Neural crest cell (in vitro differentiated cells): ENCODE measurements at regions not wholly inside any gene's neighbourhood (a gene's known extent, or its start where the extent isn't known, plus 50 kb on each side); places are given as distances from the start of the nearest gene placed in this dataset.

ENCODE experiments used
- DNase-seq: peaks from one replicate; pipeline ENCODE4 v3.0.0; 2021; ENCODE audit warnings: low read depth, mixed read lengths, low spot score
- H3K27ac Mint-ChIP-seq: one replicate; pipeline ENCODE4 v1.8.0; 2021; ENCODE audit warnings: mild to moderate bottlenecking, mixed read lengths; ENCODE audit not compliant: unreplicated experiment
- H3K27me3 Mint-ChIP-seq: 2 replicates; pipeline ENCODE4 v1.8.0; 2021; ENCODE audit warnings: low read depth, mild to moderate bottlenecking, mixed read lengths
- H3K36me3 Mint-ChIP-seq: 2 replicates; pipeline ENCODE4 v1.8.0; 2021; ENCODE audit warnings: low read depth, mild to moderate bottlenecking, mixed read lengths
- H3K4me1 Mint-ChIP-seq: 2 replicates; pipeline ENCODE4 v1.8.0; 2021; ENCODE audit warnings: mixed read lengths
- H3K4me3 Mint-ChIP-seq: one replicate; pipeline ENCODE4 v1.8.0; 2021; ENCODE audit warnings: mild to moderate bottlenecking, mixed read lengths
- H3K9me3 Mint-ChIP-seq: 2 replicates; pipeline ENCODE4 v1.8.0; 2021; ENCODE audit warnings: mixed read lengths
- TF ChIP-seq, protein P1 (sequence below): fragments of 200-600 bp; sonication (generic); conservative IDR thresholded peaks from 2 replicates; pipeline ENCODE4 v1.5.0; 2021; ENCODE audit warnings: antibody characterized with exemption, mild to moderate bottlenecking

DNA sequence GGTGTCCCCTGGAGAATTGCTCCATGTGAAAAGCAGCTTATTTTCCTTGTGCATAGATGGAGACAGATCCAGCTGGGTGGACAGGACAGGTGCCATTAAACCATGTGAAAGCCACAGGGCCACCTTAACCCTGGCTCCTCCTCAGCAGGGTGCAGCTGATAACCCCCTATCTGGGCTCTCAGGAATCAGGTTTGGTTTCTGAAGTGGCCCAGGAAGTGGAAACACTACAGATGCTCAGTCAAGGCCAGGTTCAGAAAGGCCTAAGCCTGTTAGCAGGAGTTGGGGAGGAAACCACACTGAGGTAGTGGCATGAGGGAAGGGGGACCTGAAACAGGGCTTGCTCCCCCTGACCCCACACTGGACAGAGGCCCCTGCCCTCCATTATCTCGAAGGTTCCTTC lies 217.0 kb downstream of the SPP2 start:
- peaks cover 2% of the 10 kb centered on the region for H3K9me3 Mint-ChIP-seq
- no peaks in the 10 kb centered on the region for H3K4me1 Mint-ChIP-seq
- DNase-seq = no peak
- H3K27me3 Mint-ChIP-seq = no peaks in the 10 kb centered on the region
- TF ChIP-seq, protein P1, sequence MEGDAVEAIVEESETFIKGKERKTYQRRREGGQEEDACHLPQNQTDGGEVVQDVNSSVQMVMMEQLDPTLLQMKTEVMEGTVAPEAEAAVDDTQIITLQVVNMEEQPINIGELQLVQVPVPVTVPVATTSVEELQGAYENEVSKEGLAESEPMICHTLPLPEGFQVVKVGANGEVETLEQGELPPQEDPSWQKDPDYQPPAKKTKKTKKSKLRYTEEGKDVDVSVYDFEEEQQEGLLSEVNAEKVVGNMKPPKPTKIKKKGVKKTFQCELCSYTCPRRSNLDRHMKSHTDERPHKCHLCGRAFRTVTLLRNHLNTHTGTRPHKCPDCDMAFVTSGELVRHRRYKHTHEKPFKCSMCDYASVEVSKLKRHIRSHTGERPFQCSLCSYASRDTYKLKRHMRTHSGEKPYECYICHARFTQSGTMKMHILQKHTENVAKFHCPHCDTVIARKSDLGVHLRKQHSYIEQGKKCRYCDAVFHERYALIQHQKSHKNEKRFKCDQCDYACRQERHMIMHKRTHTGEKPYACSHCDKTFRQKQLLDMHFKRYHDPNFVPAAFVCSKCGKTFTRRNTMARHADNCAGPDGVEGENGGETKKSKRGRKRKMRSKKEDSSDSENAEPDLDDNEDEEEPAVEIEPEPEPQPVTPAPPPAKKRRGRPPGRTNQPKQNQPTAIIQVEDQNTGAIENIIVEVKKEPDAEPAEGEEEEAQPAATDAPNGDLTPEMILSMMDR = no peak
- no peak overlapping the region for H3K4me3 Mint-ChIP-seq
- H3K27ac Mint-ChIP-seq = no peak overlapping the region
- no peaks in the 10 kb centered on the region for H3K36me3 Mint-ChIP-seq

DNA sequence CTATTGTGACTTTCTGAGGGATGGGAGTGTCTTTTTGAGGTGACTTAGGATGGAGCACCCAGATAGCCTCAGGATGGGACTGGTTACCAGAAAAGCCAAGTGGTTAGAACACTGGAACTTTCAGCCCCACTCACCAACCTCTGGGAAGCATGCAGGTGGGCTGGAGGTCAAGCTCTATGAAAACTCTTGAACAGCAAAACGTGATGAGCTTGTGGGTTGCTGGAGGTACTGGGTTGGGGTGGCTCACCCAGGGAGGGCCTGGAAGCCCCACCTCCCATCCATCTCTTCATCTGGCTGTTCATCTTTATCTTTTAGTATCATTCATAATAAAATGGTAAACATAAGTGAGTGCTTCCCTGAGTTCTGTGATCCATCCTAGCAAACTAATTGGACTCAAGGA lies 216.4 kb downstream of the SPP2 start:
- no peaks in the 10 kb centered on the region for H3K4me1 Mint-ChIP-seq
- no peaks in the 10 kb centered on the region for H3K27me3 Mint-ChIP-seq
- H3K36me3 Mint-ChIP-seq = no peaks in the 10 kb centered on the region
- H3K27ac Mint-ChIP-seq = no peak overlapping the region
- H3K9me3 Mint-ChIP-seq = peaks cover 2% of the 10 kb centered on the region
- no peak for DNase-seq
- no peak overlapping the region for H3K4me3 Mint-ChIP-seq
- TF ChIP-seq, protein P1 = no peak

DNA sequence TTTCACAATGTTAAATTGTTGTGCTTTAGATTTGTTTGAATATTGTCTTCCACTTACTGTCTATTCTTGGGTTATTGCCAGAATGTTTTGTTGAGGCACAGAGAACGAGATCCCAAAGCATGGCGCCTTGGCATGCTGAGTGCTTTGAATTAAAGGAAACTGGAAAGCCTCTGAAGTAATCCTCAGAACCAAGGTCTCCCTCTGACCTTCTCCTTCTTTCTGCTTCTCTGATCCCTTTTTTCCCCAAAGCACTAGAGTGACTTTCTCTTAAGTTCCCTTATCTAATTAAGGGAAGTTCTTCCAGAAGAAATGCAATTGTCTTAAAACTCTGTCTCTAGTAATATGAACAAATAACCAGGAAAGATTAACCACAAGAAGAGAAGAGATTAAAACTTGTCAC lies 214.7 kb downstream of the SPP2 start:
- Mint-ChIP-seq H3K27me3 (no peaks in the 10 kb centered on the region), H3K9me3 (peaks cover 2% of the 10 kb centered on the region), H3K4me1 (no peaks in the 10 kb centered on the region), H3K4me3 (no peak overlapping the region), H3K27ac (no peak overlapping the region), H3K36me3 (no peaks in the 10 kb centered on the region)
- DNase-seq = no peak
- TF ChIP-seq, protein P1 = no peak

- H3K4me3 Mint-ChIP-seq = no peak overlapping the region
- DNase-seq = no peak
- H3K9me3 Mint-ChIP-seq = peaks cover 2% of the 10 kb centered on the region
- H3K36me3 Mint-ChIP-seq = no peaks in the 10 kb centered on the region
- no peak overlapping the region for H3K27ac Mint-ChIP-seq
- H3K27me3 Mint-ChIP-seq = no peaks in the 10 kb centered on the region
- no peaks in the 10 kb centered on the region for H3K4me1 Mint-ChIP-seq
- TF ChIP-seq, protein P1 = no peak
These were observed 211.2 kb downstream of the SPP2 start for GRCh38 chr2:234261736-234262135.

DNA sequence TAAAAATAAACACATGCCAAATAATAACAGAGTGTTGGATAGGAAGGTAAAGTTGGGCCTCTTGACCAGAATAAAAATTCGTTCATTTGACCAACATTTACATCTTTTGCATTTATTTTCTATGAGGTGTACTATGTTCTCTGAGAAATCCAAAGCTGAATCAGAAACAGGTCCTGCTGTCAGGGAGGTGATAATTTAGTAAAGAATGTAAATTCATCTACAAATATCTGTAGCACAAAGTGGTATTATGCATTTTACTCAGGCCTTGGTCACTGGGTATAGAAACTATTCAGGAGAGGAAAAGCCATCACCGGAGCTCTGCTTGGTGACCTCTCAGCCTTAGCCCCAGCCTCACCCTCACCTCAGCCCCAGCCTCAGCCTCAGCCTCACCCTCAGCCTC lies 208.9 kb downstream of the SPP2 start:
- TF ChIP-seq, protein P1 = no peak
- Mint-ChIP-seq H3K36me3 (no peaks in the 10 kb centered on the region), H3K9me3 (peaks cover 2% of the 10 kb centered on the region), H3K27me3 (no peaks in the 10 kb centered on the region), H3K27ac (no peak overlapping the region), H3K4me1 (no peaks in the 10 kb centered on the region), H3K4me3 (no peak overlapping the region)
- DNase-seq = no peak

DNA sequence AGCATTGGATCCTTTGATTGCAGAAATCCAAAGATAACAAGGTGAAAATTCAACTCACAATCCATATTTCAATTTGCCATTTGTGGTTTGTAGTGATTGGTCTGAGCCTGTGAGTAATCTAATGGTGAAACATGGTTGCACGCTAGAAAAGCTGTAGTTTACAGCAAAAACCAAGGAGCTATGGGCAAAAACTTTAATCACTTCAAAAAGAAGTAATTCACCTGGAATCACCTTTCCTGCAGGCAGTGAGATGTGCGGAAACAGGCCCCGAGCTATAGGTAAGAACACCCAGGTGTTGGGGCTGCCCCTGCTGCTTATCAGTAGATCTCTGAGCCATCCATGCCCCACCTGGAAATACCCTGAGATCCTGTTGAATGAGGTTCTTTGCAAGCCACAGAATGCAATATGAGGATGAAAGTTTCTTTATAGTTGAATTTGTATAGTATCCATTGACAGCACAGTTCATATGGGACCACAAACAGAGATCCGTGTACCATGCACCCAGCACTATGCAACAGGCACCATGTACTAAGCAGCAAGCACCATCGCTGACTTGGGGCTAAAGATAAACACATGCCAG lies 208.2 kb downstream of the SPP2 start:
- Mint-ChIP-seq H3K4me3 (no peak overlapping the region), H3K27me3 (no peaks in the 10 kb centered on the region), H3K9me3 (peaks cover 2% of the 10 kb centered on the region), H3K4me1 (no peaks in the 10 kb centered on the region), H3K27ac (no peak overlapping the region), H3K36me3 (no peaks in the 10 kb centered on the region)
- DNase-seq = no peak
- TF ChIP-seq, protein P1 = no peak
